IMR-90 (cell line): ENCODE measurements at regions not wholly inside any gene's neighbourhood (a gene's known extent, or its start where the extent isn't known, plus 50 kb on each side); places are given as distances from the start of the nearest gene placed in this dataset.

Experiments used
- ATAC-seq: fragments of 200-7000 bp; cut with Tn5 transposase; 2 replicates; pipeline ENCODE4 v1.9.1; 2020; ENCODE audit warnings: low read depth, mild to moderate bottlenecking, moderate library complexity
- BruUV-seq: library from RNA; stranded (reverse); fragments of 400-500 nt; replicated peaks from 2 replicates; lab custom pipeline; 2021; lab: Mats Ljungman, UMichigan
- CTCF ChIA-PET: fragments of 300-600 bp; formaldehyde crosslinking; extraction: SDS; loops from one replicate; lab custom pipeline; 2021; ENCODE audit warnings: antibody characterized with exemption; lab: Yijun Ruan, JAX
- POLR2A ChIA-PET: fragments of 300-600 bp; sonication (Branson Sonifier 250); formaldehyde crosslinking; loops from one replicate; lab custom pipeline; 2022; ENCODE audit warnings: antibody characterized with exemption; ENCODE audit not compliant: unreplicated experiment; lab: Charles Lee
- DNase-seq: peaks from one replicate; pipeline ENCODE4 v3.0.0; 2013
- H2AFZ ChIP-seq: replicated peaks from 2 replicates; pipeline ENCODE3; 2013; ENCODE audit warnings: low read length, mild to moderate bottlenecking; ENCODE audit not compliant: poor library complexity
- H2AK5ac ChIP-seq: 2 replicates; pipeline ENCODE4 v1.6.1; 2013; ENCODE audit warnings: low read depth, low read length, inconsistent platforms
- H2AK9ac ChIP-seq: replicated peaks from 2 replicates; pipeline ENCODE3; 2013; ENCODE audit warnings: mild to moderate bottlenecking, low read depth, low read length, moderate library complexity; ENCODE audit not compliant: poor library complexity
- H2BK120ac ChIP-seq: 2 replicates; pipeline ENCODE4 v1.6.1; 2013; ENCODE audit warnings: low read depth, low read length, inconsistent platforms
- H2BK15ac ChIP-seq: 3 replicates; pipeline ENCODE4 v1.6.1; 2013; ENCODE audit warnings: low read depth, low read length, inconsistent platforms
- H2BK20ac ChIP-seq: 2 replicates; pipeline ENCODE4 v1.6.1; 2013; ENCODE audit warnings: low read depth, mild to moderate bottlenecking, inconsistent platforms, low read length, moderate library complexity
- H2BK5ac ChIP-seq: 2 replicates; pipeline ENCODE4 v1.6.1; 2013; ENCODE audit warnings: mild to moderate bottlenecking, low read depth, low read length, inconsistent platforms; ENCODE audit not compliant: poor library complexity, severe bottlenecking
- H3K14ac ChIP-seq: replicated peaks from 2 replicates; pipeline ENCODE4 v1.6.1; 2013; ENCODE audit warnings: low read depth, low read length, inconsistent platforms
- H3K18ac ChIP-seq: 2 replicates; pipeline ENCODE4 v1.6.1; 2013; ENCODE audit warnings: low read depth, low read length, control low read depth
- H3K23ac ChIP-seq: 2 replicates; pipeline ENCODE4 v1.6.1; 2013; ENCODE audit warnings: low read depth, low read length, inconsistent platforms
- H3K27ac ChIP-seq: 2 replicates; pipeline ENCODE4 v1.5.1; 2013; ENCODE audit warnings: mild to moderate bottlenecking, control low read depth, low read length; ENCODE audit not compliant: insufficient read depth
- H3K27me3 ChIP-seq: 2 replicates; pipeline ENCODE4 v1.6.1; 2013; ENCODE audit warnings: low read length; ENCODE audit not compliant: control insufficient read depth, insufficient read depth
- H3K36me3 ChIP-seq: 2 replicates; pipeline ENCODE4 v1.6.1; 2013; ENCODE audit warnings: low read length, mixed read lengths; ENCODE audit not compliant: control insufficient read depth, insufficient read depth
- H3K4ac ChIP-seq: 2 replicates; pipeline ENCODE4 v1.6.1; 2013; ENCODE audit warnings: low read depth, low read length, inconsistent platforms
- H3K4me1 ChIP-seq: 2 replicates; pipeline ENCODE4 v1.6.1; 2013; ENCODE audit warnings: low read length, mixed read lengths; ENCODE audit not compliant: control insufficient read depth, insufficient read depth
- H3K4me2 ChIP-seq: 2 replicates; pipeline ENCODE4 v1.6.1; 2013; ENCODE audit warnings: low read depth, mild to moderate bottlenecking, control low read depth, low read length, moderate library complexity
- H3K4me3 ChIP-seq: 2 replicates; pipeline ENCODE4 v1.5.1; 2013; ENCODE audit warnings: low read depth, mild to moderate bottlenecking, control low read depth, low read length, moderate library complexity; ENCODE audit not compliant: insufficient read depth
- H3K56ac ChIP-seq: 2 replicates; pipeline ENCODE4 v1.6.1; 2013; ENCODE audit warnings: low read length, inconsistent platforms; ENCODE audit not compliant: insufficient read depth; ENCODE audit errors: extremely low read depth
- H3K79me1 ChIP-seq, 2 experiments: 2 replicates each; pipeline ENCODE4 v1.6.1; 2013; ENCODE audit warnings: low read length in 2 of 2, inconsistent platforms in 1 of 2, low read depth in 1 of 2
- H3K9ac ChIP-seq: 2 replicates; pipeline ENCODE4 v1.6.1; 2013; ENCODE audit warnings: low read depth, low read length, control low read depth
- H3K9me1 ChIP-seq: 2 replicates; pipeline ENCODE4 v1.6.1; 2013; ENCODE audit warnings: low read length, inconsistent platforms; ENCODE audit not compliant: insufficient read depth
- H3K9me3 ChIP-seq: 2 replicates; pipeline ENCODE4 v1.6.1; 2013; ENCODE audit warnings: low read length; ENCODE audit not compliant: control insufficient read depth, insufficient read depth
- H4K20me1 ChIP-seq: 2 replicates; pipeline ENCODE4 v1.6.1; 2013; ENCODE audit warnings: low read length, inconsistent platforms; ENCODE audit not compliant: insufficient read depth
- H4K5ac ChIP-seq: 2 replicates; pipeline ENCODE4 v1.6.1; 2013; ENCODE audit warnings: mild to moderate bottlenecking, low read depth, low read length, control low read depth
- H4K8ac ChIP-seq, 2 experiments: 2 replicates each; pipeline ENCODE4 v1.6.1; 2013; ENCODE audit warnings: low read depth in 2 of 2, low read length in 2 of 2, control low read depth in 1 of 2, inconsistent platforms in 1 of 2
- H4K91ac ChIP-seq: 2 replicates; pipeline ENCODE4 v1.6.1; 2013; ENCODE audit warnings: low read depth, low read length, inconsistent platforms; ENCODE audit not compliant: insufficient read depth
- FOS ChIP-seq: fragments of 150-350 bp; IDR thresholded peaks from 2 replicates; pipeline ENCODE4 v1.6.1; 2016; ENCODE audit warnings: low read depth, low read length
- WGBS, 2 experiments: methylation state at CpG; one replicate each; pipeline versions ENCODE4 v1.1.5 to v1.1.7; 2013; ENCODE audit warnings: missing lambda C conversion rate in 2 of 2; ENCODE audit not compliant: insufficient read length in 1 of 2; ENCODE audit errors: extremely low coverage in 2 of 2; 5-methylcytosine and 5-hydroxymethylcytosine counted together
- dilution Hi-C: fragments of 300-500 bp; cut with HindIII; formaldehyde crosslinking; loops from one replicate; pipeline ENCODE4 v1.14.3; 2018; ENCODE audit warnings: low sequenced_read_pairs; ENCODE audit not compliant: unreplicated experiment
- in situ Hi-C: fragments of 300-500 bp; cut with MboI; formaldehyde crosslinking; loops from 3 replicates; pipeline ENCODE4 v1.14.3; 2019; ENCODE audit warnings: low sequenced_read_pairs, inconsistent platforms, mixed read lengths
- intact Hi-C: fragments of 100-400 bp; cut with micrococcal nuclease; formaldehyde crosslinking; loops from 2 replicates; pipeline ENCODE4 v1.10.0; 2022
- TF ChIP-seq, protein P1 (sequence below): fragments of 150-350 bp; IDR thresholded peaks from 2 replicates; pipeline ENCODE4 v1.6.1; 2016; ENCODE audit warnings: low read depth, mild to moderate bottlenecking, low read length, moderate library complexity, borderline replicate concordance
- TF ChIP-seq, protein P2 (sequence below): conservative IDR thresholded peaks from 2 replicates; pipeline ENCODE4 v1.5.1; 2012; ENCODE audit warnings: mild to moderate bottlenecking, low read depth, low read length, improper control_type of control experiment

DNA sequence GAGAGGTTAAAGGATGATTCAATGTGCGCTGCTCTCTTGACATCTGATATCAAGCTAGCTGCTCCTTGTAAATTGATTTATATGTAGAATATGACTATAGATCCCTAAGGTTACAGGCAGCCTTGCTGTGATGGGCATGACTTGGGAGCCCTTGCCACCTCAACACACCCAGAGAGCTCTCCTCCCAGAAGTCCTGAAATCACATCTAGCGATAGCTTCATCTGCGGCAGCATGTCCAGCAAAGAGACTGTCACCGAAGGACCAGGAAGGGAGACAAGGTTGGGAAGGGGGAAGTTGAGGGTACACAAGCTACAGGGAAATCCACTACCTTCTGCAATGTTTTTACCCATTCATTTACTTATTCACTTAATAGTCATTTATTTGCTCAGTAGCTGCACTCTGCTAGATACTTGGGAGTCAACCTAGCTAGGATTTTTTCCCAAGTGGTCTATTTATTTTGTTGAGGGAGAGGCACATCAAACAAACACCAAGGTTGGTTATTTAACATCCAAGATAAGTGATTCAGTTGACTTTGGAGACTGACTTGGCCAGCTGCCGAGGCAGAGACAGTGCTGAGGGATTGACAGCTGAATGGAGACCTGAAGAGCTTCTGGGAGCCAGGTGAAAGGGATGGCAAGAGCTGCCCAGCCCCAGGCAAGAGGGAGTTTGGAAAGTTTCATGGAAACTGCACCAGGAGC lies 205.8 kb upstream of the IL12A start:
- intact Hi-C loops (no loop called here), in situ Hi-C loops (no loop called here), dilution Hi-C loops (no loop called here)
- no peak overlapping the region for H2BK20ac ChIP-seq
- no peaks in the 10 kb centered on the region for H3K27me3 ChIP-seq
- no peak overlapping the region for H3K9ac ChIP-seq
- H3K56ac ChIP-seq, result no peak overlapping the region
- no TSS peak for BruUV-seq
- H2BK5ac ChIP-seq, result no peak overlapping the region
- H4K20me1 ChIP-seq, result peaks cover 25% of the 10 kb centered on the region
- peaks cover 22% of the 10 kb centered on the region for H3K4me1 ChIP-seq
- no peak for DNase-seq
- H3K9me3 ChIP-seq, result no peaks in the 10 kb centered on the region
- TF ChIP-seq, protein P1, sequence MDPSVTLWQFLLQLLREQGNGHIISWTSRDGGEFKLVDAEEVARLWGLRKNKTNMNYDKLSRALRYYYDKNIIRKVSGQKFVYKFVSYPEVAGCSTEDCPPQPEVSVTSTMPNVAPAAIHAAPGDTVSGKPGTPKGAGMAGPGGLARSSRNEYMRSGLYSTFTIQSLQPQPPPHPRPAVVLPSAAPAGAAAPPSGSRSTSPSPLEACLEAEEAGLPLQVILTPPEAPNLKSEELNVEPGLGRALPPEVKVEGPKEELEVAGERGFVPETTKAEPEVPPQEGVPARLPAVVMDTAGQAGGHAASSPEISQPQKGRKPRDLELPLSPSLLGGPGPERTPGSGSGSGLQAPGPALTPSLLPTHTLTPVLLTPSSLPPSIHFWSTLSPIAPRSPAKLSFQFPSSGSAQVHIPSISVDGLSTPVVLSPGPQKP, result no peak
- TF ChIP-seq, protein P2, sequence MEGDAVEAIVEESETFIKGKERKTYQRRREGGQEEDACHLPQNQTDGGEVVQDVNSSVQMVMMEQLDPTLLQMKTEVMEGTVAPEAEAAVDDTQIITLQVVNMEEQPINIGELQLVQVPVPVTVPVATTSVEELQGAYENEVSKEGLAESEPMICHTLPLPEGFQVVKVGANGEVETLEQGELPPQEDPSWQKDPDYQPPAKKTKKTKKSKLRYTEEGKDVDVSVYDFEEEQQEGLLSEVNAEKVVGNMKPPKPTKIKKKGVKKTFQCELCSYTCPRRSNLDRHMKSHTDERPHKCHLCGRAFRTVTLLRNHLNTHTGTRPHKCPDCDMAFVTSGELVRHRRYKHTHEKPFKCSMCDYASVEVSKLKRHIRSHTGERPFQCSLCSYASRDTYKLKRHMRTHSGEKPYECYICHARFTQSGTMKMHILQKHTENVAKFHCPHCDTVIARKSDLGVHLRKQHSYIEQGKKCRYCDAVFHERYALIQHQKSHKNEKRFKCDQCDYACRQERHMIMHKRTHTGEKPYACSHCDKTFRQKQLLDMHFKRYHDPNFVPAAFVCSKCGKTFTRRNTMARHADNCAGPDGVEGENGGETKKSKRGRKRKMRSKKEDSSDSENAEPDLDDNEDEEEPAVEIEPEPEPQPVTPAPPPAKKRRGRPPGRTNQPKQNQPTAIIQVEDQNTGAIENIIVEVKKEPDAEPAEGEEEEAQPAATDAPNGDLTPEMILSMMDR, result no peak
- no peak for TF ChIP-seq FOS
- no peak overlapping the region for H3K4ac ChIP-seq
- H3K4me3 ChIP-seq, result no peak overlapping the region
- H3K18ac ChIP-seq, result no peak overlapping the region
- 40% methylated on average over 1 of the region's 5 CpGs; no CpG with 5 or more reads in 1 of the 2 experiments for WGBS, 2 experiments
- H4K5ac ChIP-seq, result no peak overlapping the region
- H4K91ac ChIP-seq, result no peak overlapping the region; the same call in 1 of the 2 replicates
- H3K23ac ChIP-seq, result peak overlapping the region; percentile 37; the same call in 1 of the 2 replicates
- no peak overlapping the region for H3K27ac ChIP-seq
- H3K36me3 ChIP-seq, result peaks cover 2% of the 10 kb centered on the region; the same call in 1 of the 2 replicates
- H4K8ac ChIP-seq, result no peak overlapping the region; a peak in 1 of 4 replicates
- ATAC-seq, result no peak
- H2AK9ac ChIP-seq, result no peak overlapping the region
- ChIA-PET POLR2A (no interaction called here), CTCF (interaction anchor here (2.1 kb wide), 1 partner anchor 16 kb away, joined by 7 read pairs; no protein-coding TSS in a partner anchor)
- H3K79me1 ChIP-seq, result peaks cover 18 to 74% of the 10 kb centered on the region in 2 experiments
- no peak overlapping the region for H2BK15ac ChIP-seq
- peak overlapping the region; percentile 13; the same call in 1 of the 2 replicates for H2AK5ac ChIP-seq
- H3K9me1 ChIP-seq, result peaks cover 31% of the 10 kb centered on the region
- H2AFZ ChIP-seq, result no peak overlapping the region
- H3K14ac ChIP-seq, result no peak overlapping the region; the same call in 1 of the 2 replicates
- 0 out of 2 replicates have a peak overlapping the region, but pooled peaks have one; percentile 18 for H2BK120ac ChIP-seq
- no peak overlapping the region for H3K4me2 ChIP-seq
